ENCODE measurements at regions not wholly inside any gene's neighbourhood (a gene's known extent, or its start where the extent isn't known, plus 50 kb on each side); places are given as distances from the start of the nearest gene placed in this dataset.
A peak's percentile ranks its signal among the peaks of the same experiment; 100 is the strongest.
"Not testable (repeated sequence)": the region's sequence is repeated elsewhere in the genome, so short reads cannot be mapped to it uniquely, and the experiment has no call there.

- H4K5ac ChIP-seq (ENCODE audit: low read length), result no peak overlapping the region
- H3K23ac ChIP-seq (ENCODE audit: low read length), result no peak overlapping the region
- H3K4ac ChIP-seq (ENCODE audit: low read depth, low read length), result no peak overlapping the region
- H2BK15ac ChIP-seq (replicated peaks; ENCODE audit: low read depth), result no peak overlapping the region
- H3K56ac ChIP-seq (ENCODE audit: low read length), result no peak overlapping the region
- H2BK5ac ChIP-seq (ENCODE audit: low read length), result no peak overlapping the region
- no peak overlapping the region for H3K9ac ChIP-seq (ENCODE audit: low read length)
- H4K8ac ChIP-seq (ENCODE audit: low read depth, low read length), result no peak overlapping the region
- H3K36me3 ChIP-seq (ENCODE audit: control insufficient read depth, insufficient read depth, low read length), result no peaks in the 10 kb centered on the region
- H3K79me1 ChIP-seq (ENCODE audit: low read length), result no peaks in the 10 kb centered on the region
- H3K27ac ChIP-seq (ENCODE audit: low read depth, low read length), result no peak overlapping the region
- H3K4me3 ChIP-seq (ENCODE audit: low read length), result no peak overlapping the region
- no peak overlapping the region for H2AK5ac ChIP-seq (ENCODE audit: low read length)
- no peak overlapping the region for H3K18ac ChIP-seq (ENCODE audit: low read length)
- no CpG with 5 or more reads among the region's 3 CpGs for WGBS (ENCODE audit: extremely low coverage, insufficient coverage, low lambda C conversion rate)
- H3K4me1 ChIP-seq (ENCODE audit: control insufficient read depth, low read depth, low read length), result no peaks in the 10 kb centered on the region
- H2BK120ac ChIP-seq (ENCODE audit: low read depth, low read length), result no peak overlapping the region
- H3K27me3 ChIP-seq (ENCODE audit: insufficient read depth, low read length, poor library complexity), result no peaks in the 10 kb centered on the region
- no peaks in the 10 kb centered on the region for H3K79me2 ChIP-seq (ENCODE audit: control insufficient read depth, insufficient read depth, low read length)
- no peak overlapping the region for H3K4me2 ChIP-seq (ENCODE audit: low read length)
- DNase-seq, result peak; percentile 39
Observed at GRCh38 chr1:189803364-189803763, 674.3 kb downstream of the BRINP3 start.

- Histone ChIP-seq H3K27ac (ENCODE audit: low read depth, low read length) (no peak overlapping the region), H3K79me2 (ENCODE audit: control insufficient read depth, insufficient read depth, low read length) (no peaks in the 10 kb centered on the region)
- WGBS (ENCODE audit: extremely low coverage, insufficient coverage, low lambda C conversion rate), result no CpG with 5 or more reads among the region's 2 CpGs
Observed at GRCh38 chr1:189804352-189804751, 673.3 kb downstream of the BRINP3 start.

GRCh38 chr1:189805735-189806134 is 671.9 kb downstream of the BRINP3 start:
- Histone ChIP-seq H3K79me1 (ENCODE audit: low read length) (no peaks in the 10 kb centered on the region), H2AK5ac (ENCODE audit: low read length) (no peak overlapping the region), H3K4me2 (ENCODE audit: low read length) (no peak overlapping the region), H3K23ac (ENCODE audit: low read length) (no peak overlapping the region), H3K4me3 (ENCODE audit: low read length) (no peak overlapping the region), H4K5ac (ENCODE audit: low read length) (no peak overlapping the region), H3K4me1 (ENCODE audit: control insufficient read depth, low read depth, low read length) (no peaks in the 10 kb centered on the region), H3K56ac (ENCODE audit: low read length) (no peak overlapping the region), H2BK5ac (ENCODE audit: low read length) (no peak overlapping the region), H3K79me2 (ENCODE audit: control insufficient read depth, insufficient read depth, low read length) (no peaks in the 10 kb centered on the region), H3K36me3 (ENCODE audit: control insufficient read depth, insufficient read depth, low read length) (no peaks in the 10 kb centered on the region), H3K9ac (ENCODE audit: low read length) (no peak overlapping the region), H3K27ac (ENCODE audit: low read depth, low read length) (no peak overlapping the region), H3K18ac (ENCODE audit: low read length) (no peak overlapping the region), H2BK120ac (ENCODE audit: low read depth, low read length) (no peak overlapping the region), H4K8ac (ENCODE audit: low read depth, low read length) (no peak overlapping the region), H3K27me3 (ENCODE audit: insufficient read depth, low read length, poor library complexity) (no peaks in the 10 kb centered on the region), H2BK15ac (replicated peaks; ENCODE audit: low read depth) (no peak overlapping the region), H3K4ac (ENCODE audit: low read depth, low read length) (no peak overlapping the region)
- DNase-seq, result peak; percentile 11
- WGBS (ENCODE audit: extremely low coverage, insufficient coverage, low lambda C conversion rate), result no CpG with 5 or more reads among the region's 3 CpGs

More at GRCh38 chr1:189804352-189804751, 673.3 kb downstream of the BRINP3 start:
- Histone ChIP-seq H3K23ac (ENCODE audit: low read length) (no peak overlapping the region), H3K4me2 (ENCODE audit: low read length) (no peak overlapping the region), H3K4me1 (ENCODE audit: control insufficient read depth, low read depth, low read length) (no peaks in the 10 kb centered on the region), H3K4ac (ENCODE audit: low read depth, low read length) (no peak overlapping the region), H2BK120ac (ENCODE audit: low read depth, low read length) (no peak overlapping the region), H4K8ac (ENCODE audit: low read depth, low read length) (no peak overlapping the region), H2BK15ac (replicated peaks; ENCODE audit: low read depth) (no peak overlapping the region), H2BK5ac (ENCODE audit: low read length) (no peak overlapping the region), H3K36me3 (ENCODE audit: control insufficient read depth, insufficient read depth, low read length) (no peaks in the 10 kb centered on the region), H2AK5ac (ENCODE audit: low read length) (no peak overlapping the region), H3K27me3 (ENCODE audit: insufficient read depth, low read length, poor library complexity) (no peaks in the 10 kb centered on the region), H3K56ac (ENCODE audit: low read length) (no peak overlapping the region), H3K18ac (ENCODE audit: low read length) (no peak overlapping the region), H3K79me1 (ENCODE audit: low read length) (no peaks in the 10 kb centered on the region), H3K9ac (ENCODE audit: low read length) (no peak overlapping the region), H4K5ac (ENCODE audit: low read length) (no peak overlapping the region), H3K4me3 (ENCODE audit: low read length) (no peak overlapping the region)
- DNase-seq, result peak; percentile 43

GRCh38 chr1:189810639-189811038 is 667.0 kb downstream of the BRINP3 start:
- not testable (repeated sequence) for H3K4ac ChIP-seq (ENCODE audit: low read depth, low read length)

GRCh38 chr1:189811960-189812359 is 665.7 kb downstream of the BRINP3 start:
- Histone ChIP-seq H3K79me1 (ENCODE audit: low read length) (no peaks in the 10 kb centered on the region), H2BK15ac (replicated peaks; ENCODE audit: low read depth) (no peak overlapping the region), H3K18ac (ENCODE audit: low read length) (no peak overlapping the region), H3K9ac (ENCODE audit: low read length) (no peak overlapping the region), H2AK5ac (ENCODE audit: low read length) (no peak overlapping the region), H3K27ac (ENCODE audit: low read depth, low read length) (no peak overlapping the region), H2BK120ac (ENCODE audit: low read depth, low read length) (no peak overlapping the region), H3K36me3 (ENCODE audit: control insufficient read depth, insufficient read depth, low read length) (no peaks in the 10 kb centered on the region), H3K79me2 (ENCODE audit: control insufficient read depth, insufficient read depth, low read length) (no peaks in the 10 kb centered on the region), H3K56ac (ENCODE audit: low read length) (no peak overlapping the region), H4K8ac (ENCODE audit: low read depth, low read length) (no peak overlapping the region), H2BK5ac (ENCODE audit: low read length) (no peak overlapping the region), H3K4me3 (ENCODE audit: low read length) (no peak overlapping the region), H3K27me3 (ENCODE audit: insufficient read depth, low read length, poor library complexity) (no peaks in the 10 kb centered on the region), H3K4me1 (ENCODE audit: control insufficient read depth, low read depth, low read length) (no peaks in the 10 kb centered on the region), H4K5ac (ENCODE audit: low read length) (no peak overlapping the region), H3K4me2 (ENCODE audit: low read length) (no peak overlapping the region), H3K23ac (ENCODE audit: low read length) (no peak overlapping the region), H3K4ac (ENCODE audit: low read depth, low read length) (no peak overlapping the region)
- DNase-seq, result no peak
- WGBS (ENCODE audit: extremely low coverage, insufficient coverage, low lambda C conversion rate), result no CpG with 5 or more reads among the region's 2 CpGs

More at GRCh38 chr1:189810639-189811038, 667.0 kb downstream of the BRINP3 start:
- not testable (repeated sequence) for H3K18ac ChIP-seq (ENCODE audit: low read length); H3K79me1 ChIP-seq (ENCODE audit: low read length); H3K4me2 ChIP-seq (ENCODE audit: low read length); H2BK5ac ChIP-seq (ENCODE audit: low read length); H2BK120ac ChIP-seq (ENCODE audit: low read depth, low read length); DNase-seq; H3K27ac ChIP-seq (ENCODE audit: low read depth, low read length); H4K5ac ChIP-seq (ENCODE audit: low read length); H3K27me3 ChIP-seq (ENCODE audit: insufficient read depth, low read length, poor library complexity); H3K9ac ChIP-seq (ENCODE audit: low read length); H3K23ac ChIP-seq (ENCODE audit: low read length); H3K4me1 ChIP-seq (ENCODE audit: control insufficient read depth, low read depth, low read length); H3K79me2 ChIP-seq (ENCODE audit: control insufficient read depth, insufficient read depth, low read length); H3K56ac ChIP-seq (ENCODE audit: low read length); H3K4me3 ChIP-seq (ENCODE audit: low read length); H2BK15ac ChIP-seq (replicated peaks; ENCODE audit: low read depth); H2AK5ac ChIP-seq (ENCODE audit: low read length); H3K36me3 ChIP-seq (ENCODE audit: control insufficient read depth, insufficient read depth, low read length); H4K8ac ChIP-seq (ENCODE audit: low read depth, low read length)
- no CpG with 5 or more reads among the region's 10 CpGs for WGBS (ENCODE audit: extremely low coverage, insufficient coverage, low lambda C conversion rate)

GRCh38 chr1:189816558-189816957 is 661.1 kb downstream of the BRINP3 start:
- no CpG with 5 or more reads among the region's 1 CpG for WGBS (ENCODE audit: extremely low coverage, insufficient coverage, low lambda C conversion rate)
- H3K27me3 ChIP-seq (ENCODE audit: insufficient read depth, low read length, poor library complexity), result no peaks in the 10 kb centered on the region
- H2BK5ac ChIP-seq (ENCODE audit: low read length), result no peak overlapping the region
- no peak overlapping the region for H4K5ac ChIP-seq (ENCODE audit: low read length)
- H2AK5ac ChIP-seq (ENCODE audit: low read length), result no peak overlapping the region
- no peak overlapping the region for H3K9ac ChIP-seq (ENCODE audit: low read length)
- H3K79me1 ChIP-seq (ENCODE audit: low read length), result no peaks in the 10 kb centered on the region
- no peak overlapping the region for H3K4me2 ChIP-seq (ENCODE audit: low read length)
- H3K4ac ChIP-seq (ENCODE audit: low read depth, low read length), result no peak overlapping the region
- H3K4me3 ChIP-seq (ENCODE audit: low read length), result no peak overlapping the region
- no peak overlapping the region for H3K56ac ChIP-seq (ENCODE audit: low read length)
- H3K18ac ChIP-seq (ENCODE audit: low read length), result no peak overlapping the region
- H4K8ac ChIP-seq (ENCODE audit: low read depth, low read length), result no peak overlapping the region
- H3K23ac ChIP-seq (ENCODE audit: low read length), result no peak overlapping the region
- no peak overlapping the region for H2BK15ac ChIP-seq (replicated peaks; ENCODE audit: low read depth)
- H3K4me1 ChIP-seq (ENCODE audit: control insufficient read depth, low read depth, low read length), result no peaks in the 10 kb centered on the region
- no peak for DNase-seq
- no peaks in the 10 kb centered on the region for H3K36me3 ChIP-seq (ENCODE audit: control insufficient read depth, insufficient read depth, low read length)
- no peak overlapping the region for H3K27ac ChIP-seq (ENCODE audit: low read depth, low read length)
- H3K79me2 ChIP-seq (ENCODE audit: control insufficient read depth, insufficient read depth, low read length), result no peaks in the 10 kb centered on the region
- H2BK120ac ChIP-seq (ENCODE audit: low read depth, low read length), result no peak overlapping the region
